ENCODE measurements at regions not wholly inside any gene's neighbourhood (a gene's known extent, or its start where the extent isn't known, plus 50 kb on each side); places are given as distances from the start of the nearest gene placed in this dataset.

DNA sequence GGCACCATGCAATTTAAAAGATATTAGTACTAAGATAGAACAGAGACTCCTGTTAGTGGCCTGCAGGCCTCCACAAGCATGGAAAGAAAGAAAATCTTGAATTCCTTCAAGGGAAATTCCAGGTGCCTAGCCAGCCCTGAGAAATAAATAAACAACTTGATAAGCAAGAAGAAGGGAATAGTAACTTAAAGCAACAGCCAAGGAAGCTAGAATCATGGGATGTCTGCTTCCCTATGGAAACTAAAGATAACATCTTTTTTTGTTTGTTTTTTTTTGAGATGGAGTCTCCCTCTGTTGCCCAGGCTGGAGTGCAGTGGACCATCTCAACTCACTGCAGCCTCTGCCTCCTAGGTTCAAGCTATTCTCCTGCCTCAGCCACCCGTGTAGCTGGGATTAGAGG, 128.6 kb downstream of the SKIDA1 start:
- DNase-seq = no peak
- Histone ChIP-seq H3K36me3 (ENCODE audit: low read depth, missing control alignments) (no peaks in the 10 kb centered on the region), H3K4me1 (no peaks in the 10 kb centered on the region), H3K4me3 (no peak overlapping the region), H3K27me3 (no peaks in the 10 kb centered on the region), H3K9me3 (no peaks in the 10 kb centered on the region), H3K27ac (no peak overlapping the region)
- TF ChIP-seq, protein P1, sequence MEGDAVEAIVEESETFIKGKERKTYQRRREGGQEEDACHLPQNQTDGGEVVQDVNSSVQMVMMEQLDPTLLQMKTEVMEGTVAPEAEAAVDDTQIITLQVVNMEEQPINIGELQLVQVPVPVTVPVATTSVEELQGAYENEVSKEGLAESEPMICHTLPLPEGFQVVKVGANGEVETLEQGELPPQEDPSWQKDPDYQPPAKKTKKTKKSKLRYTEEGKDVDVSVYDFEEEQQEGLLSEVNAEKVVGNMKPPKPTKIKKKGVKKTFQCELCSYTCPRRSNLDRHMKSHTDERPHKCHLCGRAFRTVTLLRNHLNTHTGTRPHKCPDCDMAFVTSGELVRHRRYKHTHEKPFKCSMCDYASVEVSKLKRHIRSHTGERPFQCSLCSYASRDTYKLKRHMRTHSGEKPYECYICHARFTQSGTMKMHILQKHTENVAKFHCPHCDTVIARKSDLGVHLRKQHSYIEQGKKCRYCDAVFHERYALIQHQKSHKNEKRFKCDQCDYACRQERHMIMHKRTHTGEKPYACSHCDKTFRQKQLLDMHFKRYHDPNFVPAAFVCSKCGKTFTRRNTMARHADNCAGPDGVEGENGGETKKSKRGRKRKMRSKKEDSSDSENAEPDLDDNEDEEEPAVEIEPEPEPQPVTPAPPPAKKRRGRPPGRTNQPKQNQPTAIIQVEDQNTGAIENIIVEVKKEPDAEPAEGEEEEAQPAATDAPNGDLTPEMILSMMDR (IDR thresholded peaks at IDR 0.05) = no peak
- TF ChIP-seq POLR2A (IDR thresholded peaks at IDR 0.05) = no peak
- WGBS, 2 donors = 80 to 95% methylated on average over 1 of the region's 1 CpG
- intact Hi-C loops (cut with DNase I; ENCODE audit: low total_unique reads) = no loop called here

DNA sequence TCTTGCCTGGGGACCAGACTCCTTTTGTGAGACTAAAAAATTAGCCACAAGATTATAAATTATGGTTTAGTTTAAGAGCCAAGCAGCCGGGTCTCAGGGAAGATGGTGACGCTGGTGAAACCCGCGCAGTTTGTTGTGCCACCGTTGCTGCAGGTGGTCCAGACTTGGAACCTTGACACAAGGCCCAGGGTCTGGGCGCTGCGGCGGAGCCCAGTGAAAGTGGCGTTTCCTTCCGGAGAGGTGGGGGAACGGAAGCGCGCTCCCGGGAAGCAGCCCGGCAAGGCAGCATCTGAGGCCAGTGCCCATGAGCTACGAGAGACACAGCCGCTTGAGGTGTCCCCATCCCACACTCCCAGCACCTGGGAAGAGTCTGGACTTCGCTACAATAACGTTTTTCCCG, 131.6 kb downstream of the SKIDA1 start:
- WGBS, 2 donors = 72 to 77% methylated on average over 12 to 20 of the region's 20 CpGs
- peak overlapping the region; percentile 7 to 31 for H3K4me3 ChIP-seq
- TF ChIP-seq, protein P1 (IDR thresholded peaks at IDR 0.05) = no peak
- TF ChIP-seq POLR2A (IDR thresholded peaks at IDR 0.05) = no peak
- H3K4me1 ChIP-seq = peaks cover 5% of the 10 kb centered on the region
- H3K36me3 ChIP-seq (ENCODE audit: low read depth, missing control alignments) = no peaks in the 10 kb centered on the region
- no peaks in the 10 kb centered on the region for H3K9me3 ChIP-seq
- no peak overlapping the region for H3K27ac ChIP-seq
- no peaks in the 10 kb centered on the region for H3K27me3 ChIP-seq
- peak; percentile 17 for DNase-seq
- intact Hi-C loops (cut with DNase I; ENCODE audit: low total_unique reads) = no loop called here

DNA sequence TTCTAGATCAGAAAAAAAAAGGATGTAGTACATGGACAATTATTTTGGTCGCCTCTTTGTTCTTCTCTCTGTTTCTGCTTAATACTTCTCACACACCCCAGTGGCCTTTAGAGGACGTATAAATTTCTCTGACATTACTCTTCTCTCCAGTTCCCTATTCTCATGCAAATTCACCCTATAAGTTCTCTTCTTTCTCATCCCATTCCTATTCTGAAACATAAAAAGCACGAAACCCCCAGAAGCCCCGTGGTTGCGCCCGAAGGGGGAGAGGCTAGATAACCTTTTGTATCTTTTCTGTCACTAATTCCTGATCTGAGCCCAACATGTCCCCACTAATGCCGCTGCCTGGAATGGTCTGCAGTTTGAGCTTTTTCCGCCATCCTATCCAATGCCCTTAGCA, 136.9 kb downstream of the SKIDA1 start:
- Histone ChIP-seq H3K9me3 (no peaks in the 10 kb centered on the region), H3K27me3 (no peaks in the 10 kb centered on the region), H3K4me1 (peaks cover 5% of the 10 kb centered on the region), H3K4me3 (no peak overlapping the region), H3K36me3 (ENCODE audit: low read depth, missing control alignments) (no peaks in the 10 kb centered on the region), H3K27ac (no peak overlapping the region)
- DNase-seq = no peak
- 69 to 82% methylated on average over 8 of the region's 8 CpGs for WGBS, 2 donors
- intact Hi-C loops (cut with DNase I; ENCODE audit: low total_unique reads) = no loop called here
- no peak for TF ChIP-seq POLR2A (IDR thresholded peaks at IDR 0.05)
- TF ChIP-seq, protein P1 (IDR thresholded peaks at IDR 0.05) = no peak

DNA sequence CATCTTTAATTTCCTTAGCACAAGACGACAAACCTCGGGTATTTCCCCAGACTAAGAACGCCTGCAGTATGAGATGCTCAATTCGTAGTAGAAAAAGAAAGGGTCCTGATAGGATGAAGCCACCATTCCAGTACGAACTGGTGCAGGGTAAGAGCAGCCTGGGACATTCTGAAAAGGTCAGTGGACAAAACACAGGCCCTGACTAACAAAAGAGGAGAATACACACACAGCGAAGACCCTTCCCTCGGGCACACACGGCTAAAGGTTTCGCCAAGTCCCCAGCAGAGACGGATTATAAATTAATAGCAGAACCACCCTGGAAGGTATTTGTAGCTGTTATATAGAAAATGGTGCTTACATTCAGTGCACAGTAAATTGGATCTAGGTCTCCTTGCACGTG, 137.6 kb downstream of the SKIDA1 start:
- no peak for DNase-seq
- WGBS, 2 donors = 68 to 74% methylated on average over 11 of the region's 11 CpGs
- peaks cover 5% of the 10 kb centered on the region for H3K4me1 ChIP-seq
- H3K36me3 ChIP-seq (ENCODE audit: low read depth, missing control alignments) = no peaks in the 10 kb centered on the region
- no peaks in the 10 kb centered on the region for H3K9me3 ChIP-seq
- H3K4me3 ChIP-seq = no peak overlapping the region
- no peak for TF ChIP-seq POLR2A (IDR thresholded peaks at IDR 0.05)
- TF ChIP-seq, protein P1 (IDR thresholded peaks at IDR 0.05) = no peak
- H3K27ac ChIP-seq = no peak overlapping the region
- H3K27me3 ChIP-seq = no peaks in the 10 kb centered on the region
- intact Hi-C loops (cut with DNase I; ENCODE audit: low total_unique reads) = no loop called here

DNA sequence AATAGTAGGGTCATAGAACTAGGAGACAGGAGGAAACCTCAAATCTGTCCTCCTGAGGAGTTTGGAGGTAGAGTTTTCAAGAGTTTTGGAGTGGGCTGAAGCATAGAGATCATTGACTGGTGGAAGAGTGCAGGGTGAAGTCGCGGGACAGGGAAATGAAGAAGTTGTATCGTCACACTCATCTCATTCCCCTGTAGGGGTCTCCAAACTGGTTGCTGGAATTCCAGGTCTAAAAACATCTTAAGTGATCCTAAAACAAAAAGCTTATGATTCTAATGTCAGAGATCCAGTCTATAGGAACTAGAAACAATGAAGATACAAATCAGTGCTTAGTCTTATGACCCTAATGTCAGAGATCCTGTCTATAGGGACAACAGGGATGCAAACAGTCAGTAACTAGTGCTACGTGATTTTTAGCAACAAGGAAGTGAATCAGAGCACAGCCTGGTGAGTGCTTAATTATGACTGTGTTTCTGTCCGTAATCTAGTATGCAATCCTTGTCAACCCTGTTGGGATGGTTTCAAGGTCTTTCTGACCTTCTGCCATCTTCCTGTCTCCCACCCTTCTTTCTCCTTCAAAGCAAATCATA, 139.4 kb downstream of the SKIDA1 start:
- H3K27ac ChIP-seq = no peak overlapping the region
- H3K36me3 ChIP-seq (ENCODE audit: low read depth, missing control alignments) = no peaks in the 10 kb centered on the region
- intact Hi-C loops (cut with DNase I; ENCODE audit: low total_unique reads) = no loop called here
- DNase-seq = no peak
- no peak for TF ChIP-seq POLR2A (IDR thresholded peaks at IDR 0.05)
- TF ChIP-seq, protein P1 (IDR thresholded peaks at IDR 0.05) = no peak
- no peaks in the 10 kb centered on the region for H3K9me3 ChIP-seq
- no peaks in the 10 kb centered on the region for H3K27me3 ChIP-seq
- 75 to 83% methylated on average over 5 of the region's 5 CpGs for WGBS, 2 donors
- peaks cover 3% of the 10 kb centered on the region for H3K4me1 ChIP-seq
- no peak overlapping the region for H3K4me3 ChIP-seq
